Retinal pigment epithelial cell (primary cell): ENCODE measurements at regions not wholly inside any gene's neighbourhood (a gene's known extent, or its start where the extent isn't known, plus 50 kb on each side); places are given as distances from the start of the nearest gene placed in this dataset.

Experiments used
- DNase-seq: peaks from one replicate; pipeline ENCODE4 v3.0.0-alpha.2; 2010; ENCODE audit warnings: low read depth
- H3K4me3 ChIP-seq: 2 replicates; pipeline ENCODE4 v1.5.1; 2011; ENCODE audit warnings: mild to moderate bottlenecking, low read length, control low read depth, moderate library complexity
- CTCF ChIP-seq: conservative IDR thresholded peaks from 2 replicates; pipeline ENCODE4 v1.5.1; 2011; ENCODE audit warnings: low read depth, low read length, control low read depth, inconsistent platforms

- no peak for TF ChIP-seq CTCF
- H3K4me3 ChIP-seq = no peak overlapping the region
- DNase-seq = no peak
Observed at GRCh38 chr2:37551783-37552182, 119.7 kb downstream of the CDC42EP3 start.

GRCh38 chr2:37552339-37552738, 119.1 kb downstream of the CDC42EP3 start:
- no peak overlapping the region for H3K4me3 ChIP-seq
- no peak for DNase-seq
- TF ChIP-seq CTCF = no peak

- DNase-seq = no peak
- no peak for TF ChIP-seq CTCF
- H3K4me3 ChIP-seq = no peak overlapping the region
Observed at GRCh38 chr2:37553411-37554154, 117.9 kb downstream of the CDC42EP3 start.

- no peak for DNase-seq
- no peak overlapping the region for H3K4me3 ChIP-seq
- no peak for TF ChIP-seq CTCF
Observed at GRCh38 chr2:37554155-37554510, 117.3 kb downstream of the CDC42EP3 start.

- no peak overlapping the region for H3K4me3 ChIP-seq
- no peak for TF ChIP-seq CTCF
- DNase-seq = no peak
Observed at GRCh38 chr2:37554687-37555086, 116.8 kb downstream of the CDC42EP3 start.

GRCh38 chr2:37555457-37555856, 116.0 kb downstream of the CDC42EP3 start:
- H3K4me3 ChIP-seq = no peak overlapping the region
- no peak for DNase-seq
- TF ChIP-seq CTCF = no peak

GRCh38 chr2:37556256-37556655, 115.2 kb downstream of the CDC42EP3 start:
- no peak for DNase-seq
- H3K4me3 ChIP-seq = no peak overlapping the region

More at GRCh38 chr2:37556256-37556655, 115.2 kb downstream of the CDC42EP3 start:
- no peak for TF ChIP-seq CTCF
